Erythroblast (primary cell): ENCODE measurements at regions not wholly inside any gene's neighbourhood (a gene's known extent, or its start where the extent isn't known, plus 50 kb on each side); places are given as distances from the start of the nearest gene placed in this dataset.

ENCODE experiments used
- GATA1 ChIP-seq: IDR thresholded peaks from 2 replicates; pipeline ENCODE4 v1.6.1; 2011; ENCODE audit warnings: low read depth, mild to moderate bottlenecking, control low read depth, low read length, moderate library complexity
- POLR2A ChIP-seq: IDR thresholded peaks from 2 replicates; pipeline ENCODE4 v1.6.1; 2011; ENCODE audit warnings: mild to moderate bottlenecking, low read length

DNA sequence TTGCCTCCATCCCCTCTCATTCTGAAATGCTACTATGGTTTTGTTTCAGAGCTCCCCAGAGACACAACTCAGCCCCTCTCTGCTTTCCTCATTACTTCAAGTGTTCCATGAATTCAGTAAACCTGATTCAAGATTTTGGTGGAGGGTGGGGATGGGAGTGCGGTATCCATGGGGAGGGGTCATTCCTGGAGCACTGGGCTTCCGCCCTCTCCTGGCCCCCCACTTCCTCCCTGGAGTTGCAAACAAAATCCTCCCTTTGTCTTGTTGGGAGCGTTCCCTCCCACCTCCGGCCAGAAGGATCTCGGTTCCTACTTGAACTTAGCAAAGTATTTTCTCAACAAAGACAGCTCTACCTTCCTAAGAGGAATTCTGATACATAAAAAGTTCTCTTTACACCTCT, 71.8 kb upstream of the LTA4H start:
- no peak for TF ChIP-seq POLR2A
- no peak for TF ChIP-seq GATA1
